ENCODE measurements at regions not wholly inside any gene's neighbourhood (a gene's known extent, or its start where the extent isn't known, plus 50 kb on each side); places are given as distances from the start of the nearest gene placed in this dataset.

DNA sequence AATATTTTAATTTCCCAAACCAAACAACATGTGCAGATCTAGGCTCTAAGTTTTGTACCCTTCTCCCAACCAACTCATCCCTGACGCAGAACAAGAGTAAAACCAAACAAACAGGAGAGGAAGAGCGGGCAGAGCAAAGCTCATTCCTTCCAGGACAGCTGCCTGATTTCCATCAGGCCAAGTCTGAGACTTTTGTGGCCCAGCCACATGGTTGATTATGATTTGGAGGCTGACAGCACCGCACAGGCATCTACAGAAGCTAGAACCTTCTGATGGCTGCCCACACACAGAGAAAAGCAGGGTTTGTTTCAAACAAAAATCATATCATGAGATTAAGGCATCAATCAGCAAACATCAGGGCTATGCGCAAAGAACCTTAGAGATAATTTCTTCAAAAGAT, 262.6 kb downstream of the TNS1 start:
- ChIA-PET CTCF (interaction anchor here (0.8 to 1.6 kb wide), 3 partner anchors 16 to 1075 kb away, joined by 3 to 5 read pairs (median 3); no protein-coding TSS in a partner anchor), POLR2A (no interaction called here)
- DNase-seq, result no peak
- Histone ChIP-seq H3K9ac (no peak overlapping the region), H3K4me2 (no peak overlapping the region), H3K27me3 (ENCODE audit: insufficient read depth) (no peaks in the 10 kb centered on the region), H3K9me2 (no peaks in the 10 kb centered on the region), H3K36me3 (replicated peaks in 1 of 2; ENCODE audit: control insufficient read depth in 1 of 2, insufficient read depth in 2 of 2, low read length in 1 of 2) (no peaks in the 10 kb centered on the region), H3K4me1 (ENCODE audit: control insufficient read depth in 1 of 2, insufficient read depth in 2 of 2, low read depth in 1 of 2, low read length in 1 of 2) (peaks cover 0 to 13% of the 10 kb centered on the region in 2 experiments; a peak in 1 of 4 replicates), H3K9me3 (no peaks in the 10 kb centered on the region), H4K20me1 (ENCODE audit: insufficient read depth) (no peaks in the 10 kb centered on the region), H3F3A (replicated peaks; ENCODE audit: insufficient read depth) (no peaks in the 10 kb centered on the region), H3K27ac (ENCODE audit: low read depth in 2 of 2, low read length in 1 of 2) (no peak overlapping the region), H2AFZ (ENCODE audit: low read depth) (no peak overlapping the region), H3K79me2 (ENCODE audit: insufficient read depth) (no peaks in the 10 kb centered on the region), H3K4me3 (ENCODE audit: low read depth in 2 of 2, low read length in 1 of 2) (no peak overlapping the region)
- TF ChIP-seq EZH2phosphoT487 (IDR thresholded peaks at IDR 0.05; ENCODE audit: borderline replicate concordance, low read depth), result no peak
- TF ChIP-seq SIN3A (IDR thresholded peaks at IDR 0.05; ENCODE audit: borderline replicate concordance, low read depth, low read length), result no peak
- TF ChIP-seq YY1 (IDR thresholded peaks at IDR 0.05; ENCODE audit: low read depth), result no peak
- no peak for TF ChIP-seq GABPA (IDR thresholded peaks at IDR 0.05; ENCODE audit: low read depth)
- TF ChIP-seq RCOR1 (IDR thresholded peaks at IDR 0.05; ENCODE audit: low read length), result no peak
- TF ChIP-seq MXI1 (IDR thresholded peaks at IDR 0.05; ENCODE audit: low read depth, low read length), result no peak
- TF ChIP-seq POLR2AphosphoS5 (IDR thresholded peaks at IDR 0.05; ENCODE audit: low read depth, low read length), result no peak
- TF ChIP-seq MEF2A (IDR thresholded peaks at IDR 0.05; ENCODE audit: borderline replicate concordance, low read depth), result no peak
- TF ChIP-seq FOSL2 (IDR thresholded peaks at IDR 0.05; ENCODE audit: borderline replicate concordance, low read depth), result no peak
- no peak for TF ChIP-seq ELF1 (IDR thresholded peaks at IDR 0.05)
- TF ChIP-seq, protein P1, sequence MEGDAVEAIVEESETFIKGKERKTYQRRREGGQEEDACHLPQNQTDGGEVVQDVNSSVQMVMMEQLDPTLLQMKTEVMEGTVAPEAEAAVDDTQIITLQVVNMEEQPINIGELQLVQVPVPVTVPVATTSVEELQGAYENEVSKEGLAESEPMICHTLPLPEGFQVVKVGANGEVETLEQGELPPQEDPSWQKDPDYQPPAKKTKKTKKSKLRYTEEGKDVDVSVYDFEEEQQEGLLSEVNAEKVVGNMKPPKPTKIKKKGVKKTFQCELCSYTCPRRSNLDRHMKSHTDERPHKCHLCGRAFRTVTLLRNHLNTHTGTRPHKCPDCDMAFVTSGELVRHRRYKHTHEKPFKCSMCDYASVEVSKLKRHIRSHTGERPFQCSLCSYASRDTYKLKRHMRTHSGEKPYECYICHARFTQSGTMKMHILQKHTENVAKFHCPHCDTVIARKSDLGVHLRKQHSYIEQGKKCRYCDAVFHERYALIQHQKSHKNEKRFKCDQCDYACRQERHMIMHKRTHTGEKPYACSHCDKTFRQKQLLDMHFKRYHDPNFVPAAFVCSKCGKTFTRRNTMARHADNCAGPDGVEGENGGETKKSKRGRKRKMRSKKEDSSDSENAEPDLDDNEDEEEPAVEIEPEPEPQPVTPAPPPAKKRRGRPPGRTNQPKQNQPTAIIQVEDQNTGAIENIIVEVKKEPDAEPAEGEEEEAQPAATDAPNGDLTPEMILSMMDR (IDR thresholded peaks at IDR 0.05), result no peak
- 90% methylated on average over 4 of the region's 4 CpGs for WGBS (ENCODE audit: low lambda C conversion rate)

DNA sequence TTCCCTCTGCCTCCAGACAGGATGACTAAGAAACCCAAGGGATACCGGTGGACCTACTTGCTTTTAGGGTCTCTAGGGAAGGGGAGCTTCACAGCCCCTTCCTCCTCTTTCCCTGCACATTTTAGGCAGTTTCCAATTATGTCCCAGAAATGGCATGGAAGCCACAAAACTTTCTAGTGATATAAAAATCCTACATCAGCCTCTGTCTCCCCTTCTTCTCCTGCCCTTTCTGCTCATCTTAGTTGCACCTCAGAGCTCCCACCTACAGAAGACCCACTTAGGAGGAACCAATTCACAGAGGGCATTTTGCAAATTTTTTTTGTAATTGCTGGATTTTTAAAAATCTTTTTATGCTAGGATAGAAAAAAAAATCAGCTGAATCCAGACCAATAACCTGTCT, 263.1 kb downstream of the TNS1 start:
- TF ChIP-seq NFIC (IDR thresholded peaks at IDR 0.05; ENCODE audit: borderline replicate concordance) (no peak), FOXJ3 (CRISPR knock-in tag; IDR thresholded peaks at IDR 0.05) (no peak), TAF1 (IDR thresholded peaks at IDR 0.05; ENCODE audit: borderline replicate concordance, low read depth, low read length) (no peak), SMC3 (IDR thresholded peaks at IDR 0.05; ENCODE audit: low read depth, low read length) (no peak), JUND (IDR thresholded peaks at IDR 0.05) (no peak), CHD2 (IDR thresholded peaks at IDR 0.05; ENCODE audit: low read length, partially characterized antibody) (no peak), RAD21 (IDR thresholded peaks at IDR 0.05; ENCODE audit: low read length) (no peak), RCOR1 (IDR thresholded peaks at IDR 0.05; ENCODE audit: low read length) (no peak), RFX5 (IDR thresholded peaks at IDR 0.05; ENCODE audit: low read length) (no peak), GATA2 (CRISPR knock-in tag; IDR thresholded peaks at IDR 0.05) (no peak), RXRA (IDR thresholded peaks at IDR 0.05; ENCODE audit: borderline replicate concordance, low read depth) (no peak), FOSL2 (IDR thresholded peaks at IDR 0.05; ENCODE audit: borderline replicate concordance, low read depth) (no peak)
- TF ChIP-seq, protein P2, sequence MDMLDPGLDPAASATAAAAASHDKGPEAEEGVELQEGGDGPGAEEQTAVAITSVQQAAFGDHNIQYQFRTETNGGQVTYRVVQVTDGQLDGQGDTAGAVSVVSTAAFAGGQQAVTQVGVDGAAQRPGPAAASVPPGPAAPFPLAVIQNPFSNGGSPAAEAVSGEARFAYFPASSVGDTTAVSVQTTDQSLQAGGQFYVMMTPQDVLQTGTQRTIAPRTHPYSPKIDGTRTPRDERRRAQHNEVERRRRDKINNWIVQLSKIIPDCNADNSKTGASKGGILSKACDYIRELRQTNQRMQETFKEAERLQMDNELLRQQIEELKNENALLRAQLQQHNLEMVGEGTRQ (IDR thresholded peaks at IDR 0.05; ENCODE audit: borderline replicate concordance, low read depth, low read length), result no peak

More for the DNA sequence above, 263.1 kb downstream of the TNS1 start:
- ChIA-PET POLR2A (no interaction called here), CTCF (interaction anchor here (0.8 to 1.6 kb wide), 2 partner anchors 26 to 1074 kb away, joined by 3 read pairs; no protein-coding TSS in a partner anchor)
- Histone ChIP-seq H3F3A (replicated peaks; ENCODE audit: insufficient read depth) (no peaks in the 10 kb centered on the region), H3K4me3 (ENCODE audit: low read depth in 2 of 2, low read length in 1 of 2) (no peak overlapping the region), H3K9ac (no peak overlapping the region), H3K9me2 (no peaks in the 10 kb centered on the region), H4K20me1 (ENCODE audit: insufficient read depth) (no peaks in the 10 kb centered on the region), H3K27me3 (ENCODE audit: insufficient read depth) (no peaks in the 10 kb centered on the region), H3K4me1 (ENCODE audit: control insufficient read depth in 1 of 2, insufficient read depth in 2 of 2, low read depth in 1 of 2, low read length in 1 of 2) (peaks cover 0 to 13% of the 10 kb centered on the region in 2 experiments; a peak in 1 of 4 replicates), H3K36me3 (replicated peaks in 1 of 2; ENCODE audit: control insufficient read depth in 1 of 2, insufficient read depth in 2 of 2, low read length in 1 of 2) (no peaks in the 10 kb centered on the region), H3K79me2 (ENCODE audit: insufficient read depth) (no peaks in the 10 kb centered on the region), H3K4me2 (no peak overlapping the region), H3K27ac (ENCODE audit: low read depth in 2 of 2, low read length in 1 of 2) (no peak overlapping the region), H2AFZ (ENCODE audit: low read depth) (no peak overlapping the region), H3K9me3 (no peaks in the 10 kb centered on the region)
- 92% methylated on average over 1 of the region's 1 CpG for WGBS (ENCODE audit: low lambda C conversion rate)
- DNase-seq, result no peak
